ENCODE measurements at regions not wholly inside any gene's neighbourhood (a gene's known extent, or its start where the extent isn't known, plus 50 kb on each side); places are given as distances from the start of the nearest gene placed in this dataset.
"Not testable (repeated sequence)": the region's sequence is repeated elsewhere in the genome, so short reads cannot be mapped to it uniquely, and the experiment has no call there.

DNA sequence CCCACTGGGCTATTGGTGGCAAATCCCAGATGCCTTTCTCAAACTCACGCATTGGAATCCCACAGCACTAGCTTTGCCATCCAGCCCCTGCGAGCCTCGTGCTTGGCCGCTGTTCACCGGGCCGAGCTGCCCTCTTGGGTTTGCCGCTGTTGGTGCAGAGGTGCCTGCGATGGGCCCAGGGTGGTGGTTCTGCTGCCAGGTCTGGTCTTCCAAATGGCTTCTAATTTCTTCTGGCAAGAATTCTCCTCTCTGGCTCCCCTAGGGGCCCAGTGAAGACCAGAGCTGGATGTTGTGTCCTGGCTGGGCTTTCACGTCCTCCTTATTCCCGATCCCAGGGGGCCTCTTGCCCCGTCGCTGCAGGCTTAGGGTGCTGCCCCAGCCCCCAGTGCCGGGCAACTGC is 194.1 kb downstream of the BANP start:
- not testable (repeated sequence) for TF ChIP-seq FOXK2 (IDR thresholded peaks at IDR 0.05); TARDBP (IDR thresholded peaks at IDR 0.05); L3MBTL2 (conservative IDR thresholded peaks at IDR 0.05); FOXM1 (IDR thresholded peaks at IDR 0.05; ENCODE audit: borderline replicate concordance); FOXA1 (IDR thresholded peaks at IDR 0.05); ZNF384 (IDR thresholded peaks at IDR 0.05); SUZ12 (IDR thresholded peaks at IDR 0.05); SP1 (IDR thresholded peaks at IDR 0.05); BHLHE40 (IDR thresholded peaks at IDR 0.05; ENCODE audit: borderline replicate concordance); CTBP1 (IDR thresholded peaks at IDR 0.05; ENCODE audit: borderline replicate concordance); ARNT (IDR thresholded peaks at IDR 0.05); ELF4 (IDR thresholded peaks at IDR 0.05); HDGF (IDR thresholded peaks at IDR 0.05; ENCODE audit: borderline replicate concordance); NFRKB (IDR thresholded peaks at IDR 0.05)
